Stimulated activated CD4-positive, alpha-beta T cell treated with anti-CD3 and anti-CD28 coated beads, Interleukin-2, amount 100 ng/mL, for 24 hours (primary cell): ENCODE measurements at regions not wholly inside any gene's neighbourhood (a gene's known extent, or its start where the extent isn't known, plus 50 kb on each side); places are given as distances from the start of the nearest gene placed in this dataset.

Experiments
- DNase-seq, 2 donors: peaks; one replicate each; pipeline ENCODE4 v3.0.0-alpha.2; 2020

- DNase-seq, result no peak
These were observed 52.6 kb upstream of the OLFM4 start for GRCh38 chr13:52975969-52976368.

GRCh38 chr13:52975161-52975560 is 53.5 kb upstream of the OLFM4 start:
- no peak for DNase-seq

GRCh38 chr13:52974711-52975110 is 53.9 kb upstream of the OLFM4 start:
- no peak for DNase-seq

GRCh38 chr13:52969373-52969772 is 59.2 kb upstream of the OLFM4 start:
- no peak for DNase-seq

GRCh38 chr13:52968074-52968700 is 60.4 kb upstream of the OLFM4 start:
- peak; percentile 64 to 67 for DNase-seq

- no peak for DNase-seq
These were observed 66.6 kb upstream of the OLFM4 start for GRCh38 chr13:52961987-52962386.

GRCh38 chr13:52961256-52961910 is 67.2 kb upstream of the OLFM4 start:
- DNase-seq, result no peak

GRCh38 chr13:52955472-52955874 is 73.1 kb upstream of the OLFM4 start:
- DNase-seq, result no peak

GRCh38 chr13:52954838-52955237 is 73.8 kb upstream of the OLFM4 start:
- no peak for DNase-seq

- DNase-seq, result no peak
These were observed 78.1 kb upstream of the OLFM4 start for GRCh38 chr13:52950436-52950956.

- DNase-seq, result no peak
These were observed 78.9 kb upstream of the OLFM4 start for GRCh38 chr13:52949742-52950141.

- DNase-seq, result no peak
These were observed 79.6 kb upstream of the OLFM4 start for GRCh38 chr13:52949044-52949443.

- no peak for DNase-seq
These were observed 80.7 kb upstream of the OLFM4 start for GRCh38 chr13:52947921-52948373.

- DNase-seq, result no peak
These were observed 83.3 kb upstream of the OLFM4 start for GRCh38 chr13:52945348-52945747.

- DNase-seq, result no peak
These were observed 83.9 kb upstream of the OLFM4 start for GRCh38 chr13:52944697-52945096.

- DNase-seq, result no peak
These were observed 89.6 kb upstream of the PCDH8 start for GRCh38 chr13:52938065-52938464.

GRCh38 chr13:52936806-52937205 is 88.4 kb upstream of the PCDH8 start:
- no peak for DNase-seq

- DNase-seq, result no peak
These were observed 85.8 kb upstream of the PCDH8 start for GRCh38 chr13:52934258-52934657.

GRCh38 chr13:52933547-52934210 is 85.2 kb upstream of the PCDH8 start:
- no peak for DNase-seq

- DNase-seq, result no peak
These were observed 84.7 kb upstream of the PCDH8 start for GRCh38 chr13:52933099-52933498.

- DNase-seq, result no peak
These were observed 84.2 kb upstream of the PCDH8 start for GRCh38 chr13:52932649-52933048.

GRCh38 chr13:52931539-52932431 is 83.3 kb upstream of the PCDH8 start:
- no peak for DNase-seq

GRCh38 chr13:52931131-52931530 is 82.7 kb upstream of the PCDH8 start:
- no peak for DNase-seq
